Osteocyte (in vitro differentiated cells): ENCODE measurements at regions not wholly inside any gene's neighbourhood (a gene's known extent, or its start where the extent isn't known, plus 50 kb on each side); places are given as distances from the start of the nearest gene placed in this dataset.

Source experiments
- DNase-seq: peaks from one replicate; pipeline ENCODE4 v3.0.0; 2021; ENCODE audit warnings: mixed read lengths; ENCODE audit not compliant: unreplicated experiment; ENCODE audit errors: extremely low spot score
- H3K27ac Mint-ChIP-seq: one replicate; pipeline ENCODE4 v1.8.0; 2021; ENCODE audit warnings: mild to moderate bottlenecking, mixed read lengths; ENCODE audit not compliant: unreplicated experiment
- H3K27me3 Mint-ChIP-seq: one replicate; pipeline ENCODE4 v1.8.0; 2021; ENCODE audit warnings: mixed read lengths; ENCODE audit not compliant: unreplicated experiment
- H3K36me3 Mint-ChIP-seq: one replicate; pipeline ENCODE4 v1.8.0; 2021; ENCODE audit warnings: mixed read lengths; ENCODE audit not compliant: unreplicated experiment
- H3K4me1 Mint-ChIP-seq: one replicate; pipeline ENCODE4 v1.8.0; 2021; ENCODE audit warnings: mixed read lengths; ENCODE audit not compliant: unreplicated experiment
- H3K4me3 Mint-ChIP-seq: one replicate; pipeline ENCODE4 v1.8.0; 2021; ENCODE audit warnings: mild to moderate bottlenecking, moderate library complexity, mixed read lengths; ENCODE audit not compliant: unreplicated experiment
- H3K9me3 Mint-ChIP-seq: one replicate; pipeline ENCODE4 v1.8.0; 2021; ENCODE audit warnings: mixed read lengths; ENCODE audit not compliant: unreplicated experiment
- TF ChIP-seq, protein P1 (sequence below): fragments of 200-600 bp; sonication (generic); IDR thresholded peaks from 2 replicates; pipeline ENCODE4 v1.5.0; 2021; ENCODE audit warnings: antibody characterized with exemption, mild to moderate bottlenecking, moderate library complexity

DNA sequence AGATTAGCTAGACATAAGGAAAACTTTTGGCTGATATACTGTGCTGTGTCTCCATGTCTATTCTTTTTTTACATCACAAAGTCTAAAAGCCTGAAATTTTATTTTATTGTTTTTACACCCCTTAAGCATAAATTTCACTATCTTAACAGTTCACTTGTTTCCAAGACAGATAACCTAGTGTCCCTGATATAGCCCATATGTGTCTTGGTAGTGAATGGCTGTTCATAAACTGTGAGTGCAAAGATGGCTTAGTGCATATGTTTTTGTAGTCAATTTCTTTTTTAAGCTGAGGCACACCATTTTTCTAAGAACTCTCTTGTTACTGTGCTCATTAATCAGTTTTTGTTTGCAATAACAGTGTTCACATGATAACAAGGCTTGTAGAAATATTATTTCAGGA, 381.1 kb downstream of the OXSM start:
- TF ChIP-seq, protein P1, sequence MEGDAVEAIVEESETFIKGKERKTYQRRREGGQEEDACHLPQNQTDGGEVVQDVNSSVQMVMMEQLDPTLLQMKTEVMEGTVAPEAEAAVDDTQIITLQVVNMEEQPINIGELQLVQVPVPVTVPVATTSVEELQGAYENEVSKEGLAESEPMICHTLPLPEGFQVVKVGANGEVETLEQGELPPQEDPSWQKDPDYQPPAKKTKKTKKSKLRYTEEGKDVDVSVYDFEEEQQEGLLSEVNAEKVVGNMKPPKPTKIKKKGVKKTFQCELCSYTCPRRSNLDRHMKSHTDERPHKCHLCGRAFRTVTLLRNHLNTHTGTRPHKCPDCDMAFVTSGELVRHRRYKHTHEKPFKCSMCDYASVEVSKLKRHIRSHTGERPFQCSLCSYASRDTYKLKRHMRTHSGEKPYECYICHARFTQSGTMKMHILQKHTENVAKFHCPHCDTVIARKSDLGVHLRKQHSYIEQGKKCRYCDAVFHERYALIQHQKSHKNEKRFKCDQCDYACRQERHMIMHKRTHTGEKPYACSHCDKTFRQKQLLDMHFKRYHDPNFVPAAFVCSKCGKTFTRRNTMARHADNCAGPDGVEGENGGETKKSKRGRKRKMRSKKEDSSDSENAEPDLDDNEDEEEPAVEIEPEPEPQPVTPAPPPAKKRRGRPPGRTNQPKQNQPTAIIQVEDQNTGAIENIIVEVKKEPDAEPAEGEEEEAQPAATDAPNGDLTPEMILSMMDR = no peak
- no peak for DNase-seq
- no peak overlapping the region for H3K4me3 Mint-ChIP-seq
- H3K4me1 Mint-ChIP-seq = no peaks in the 10 kb centered on the region
- H3K9me3 Mint-ChIP-seq = peaks cover 19% of the 10 kb centered on the region
- H3K36me3 Mint-ChIP-seq = no peaks in the 10 kb centered on the region
- no peaks in the 10 kb centered on the region for H3K27me3 Mint-ChIP-seq
- H3K27ac Mint-ChIP-seq = no peak overlapping the region

DNA sequence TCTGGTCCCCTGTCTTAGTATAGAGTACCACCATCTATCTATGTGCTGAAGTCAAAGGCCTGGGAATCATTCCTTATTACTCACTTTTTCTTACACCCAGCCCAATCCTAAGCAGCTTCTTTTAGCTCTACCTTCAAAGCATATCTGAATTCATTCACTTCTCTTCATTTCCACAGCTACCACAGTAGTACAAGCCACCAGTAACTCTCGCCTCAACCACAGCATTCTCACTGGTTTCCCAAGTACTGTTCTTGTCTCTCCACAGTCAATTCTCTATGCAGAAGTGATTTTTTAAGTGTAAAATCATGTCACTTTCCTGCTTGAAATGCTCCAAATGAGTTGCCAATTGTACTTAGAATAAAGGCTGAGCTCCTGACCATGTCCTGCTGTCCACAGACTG, 401.7 kb downstream of the OXSM start:
- no peak for DNase-seq
- Mint-ChIP-seq H3K27ac (no peak overlapping the region), H3K4me3 (no peak overlapping the region), H3K27me3 (no peaks in the 10 kb centered on the region), H3K4me1 (no peaks in the 10 kb centered on the region), H3K9me3 (peaks cover 18% of the 10 kb centered on the region), H3K36me3 (no peaks in the 10 kb centered on the region)
- TF ChIP-seq, protein P1 = no peak

GRCh38 chr3:26193558-26193957, 403.7 kb downstream of the OXSM start:
- Mint-ChIP-seq H3K27me3 (no peaks in the 10 kb centered on the region), H3K9me3 (peaks cover 13% of the 10 kb centered on the region), H3K27ac (no peak overlapping the region), H3K36me3 (no peaks in the 10 kb centered on the region), H3K4me3 (no peak overlapping the region), H3K4me1 (no peaks in the 10 kb centered on the region)
- no peak for DNase-seq
- TF ChIP-seq, protein P1 = no peak

- Mint-ChIP-seq H3K4me3 (no peak overlapping the region), H3K36me3 (no peaks in the 10 kb centered on the region), H3K9me3 (peaks cover 2% of the 10 kb centered on the region), H3K27ac (no peak overlapping the region), H3K4me1 (no peaks in the 10 kb centered on the region), H3K27me3 (peaks cover 2% of the 10 kb centered on the region)
- TF ChIP-seq, protein P1 = no peak
- DNase-seq = no peak
These were observed 406.9 kb downstream of the OXSM start for GRCh38 chr3:26196781-26197180.

GRCh38 chr3:26198609-26199008, 408.7 kb downstream of the OXSM start:
- peaks cover 2% of the 10 kb centered on the region for H3K27me3 Mint-ChIP-seq
- H3K27ac Mint-ChIP-seq = no peak overlapping the region
- TF ChIP-seq, protein P1 = no peak
- H3K4me3 Mint-ChIP-seq = no peak overlapping the region
- no peaks in the 10 kb centered on the region for H3K9me3 Mint-ChIP-seq
- no peak for DNase-seq
- H3K36me3 Mint-ChIP-seq = no peaks in the 10 kb centered on the region
- H3K4me1 Mint-ChIP-seq = no peaks in the 10 kb centered on the region
